GM23338 (cell line): ENCODE measurements at regions not wholly inside any gene's neighbourhood (a gene's known extent, or its start where the extent isn't known, plus 50 kb on each side); places are given as distances from the start of the nearest gene placed in this dataset.

Experiments used
- ATAC-seq: fragments of 200-7000 bp; cut with Tn5 transposase; 3 replicates; pipeline ENCODE4 v1.9.1; 2020
- DNase-seq: peaks from one replicate; pipeline ENCODE4 v3.0.0-alpha.2; 2015; ENCODE audit warnings: low spot score
- H2AFZ ChIP-seq: fragments of 200-600 bp; sonication (generic); 2 replicates; pipeline ENCODE4 v1.8.0; 2016; ENCODE audit warnings: antibody characterized with exemption, mild to moderate bottlenecking, moderate library complexity
- H3F3A ChIP-seq: fragments of 200-600 bp; sonication (generic); replicated peaks from 2 replicates; pipeline ENCODE4 v1.8.0; 2017; ENCODE audit warnings: antibody characterized with exemption, mixed run types, low read depth
- H3K27ac ChIP-seq: fragments of 200-600 bp; sonication (generic); 2 replicates; pipeline ENCODE4 v1.6.1; 2016; ENCODE audit warnings: low read depth
- H3K27me3 ChIP-seq: fragments of 200-600 bp; sonication (generic); 2 replicates; pipeline ENCODE4 v1.8.0; 2016; ENCODE audit warnings: mild to moderate bottlenecking, mixed run types, moderate library complexity; ENCODE audit not compliant: insufficient read depth
- H3K36me3 ChIP-seq: fragments of 200-600 bp; sonication (generic); 2 replicates; pipeline ENCODE4 v1.8.0; 2016; ENCODE audit warnings: mild to moderate bottlenecking; ENCODE audit not compliant: insufficient read depth
- H3K4me1 ChIP-seq: fragments of 200-600 bp; sonication (generic); 2 replicates; pipeline ENCODE4 v1.8.0; 2016; ENCODE audit warnings: mild to moderate bottlenecking, moderate library complexity; ENCODE audit not compliant: insufficient read depth
- H3K4me2 ChIP-seq: fragments of 200-600 bp; sonication (generic); 2 replicates; pipeline ENCODE4 v1.7.1; 2017; ENCODE audit warnings: mixed run types
- H3K4me3 ChIP-seq: fragments of 200-600 bp; sonication (generic); 2 replicates; pipeline ENCODE4 v1.6.1; 2016; ENCODE audit warnings: mixed run types
- H3K79me2 ChIP-seq: fragments of 200-600 bp; sonication (generic); replicated peaks from 2 replicates; pipeline ENCODE4 v1.8.0; 2017; ENCODE audit warnings: mild to moderate bottlenecking; ENCODE audit not compliant: insufficient read depth
- H3K9me2 ChIP-seq: fragments of 200-600 bp; sonication (generic); 2 replicates; pipeline ENCODE4 v1.8.0; 2017; ENCODE audit not compliant: insufficient read depth
- H4K20me1 ChIP-seq: fragments of 200-600 bp; sonication (generic); replicated peaks from 2 replicates; pipeline ENCODE4 v1.8.0; 2017; ENCODE audit warnings: mild to moderate bottlenecking; ENCODE audit not compliant: insufficient read depth
- H3K27ac Mint-ChIP-seq: 2 replicates; pipeline ENCODE4 v1.8.0; 2020; ENCODE audit warnings: inconsistent platforms, mild to moderate bottlenecking, moderate library complexity, mixed read lengths
- H3K27me3 Mint-ChIP-seq: 3 replicates; pipeline ENCODE4 v1.8.0; 2022; ENCODE audit warnings: low read depth, mild to moderate bottlenecking, moderate library complexity, mixed read lengths, inconsistent platforms; ENCODE audit not compliant: insufficient read depth, poor library complexity
- H3K36me3 Mint-ChIP-seq: 3 replicates; pipeline ENCODE4 v1.8.0; 2021; ENCODE audit warnings: low read depth, mild to moderate bottlenecking, inconsistent platforms, moderate library complexity, mixed read lengths
- H3K4me1 Mint-ChIP-seq: 3 replicates; pipeline ENCODE4 v1.8.0; 2020; ENCODE audit warnings: mild to moderate bottlenecking, inconsistent platforms, mixed read lengths
- H3K4me3 Mint-ChIP-seq: 3 replicates; pipeline ENCODE4 v1.8.0; 2021; ENCODE audit warnings: moderate library complexity, mild to moderate bottlenecking, inconsistent platforms, mixed read lengths
- H3K9me3 Mint-ChIP-seq: 3 replicates; pipeline ENCODE4 v1.8.0; 2020; ENCODE audit warnings: moderate library complexity, mild to moderate bottlenecking, inconsistent platforms, mixed read lengths
- CREB1 ChIP-seq: fragments of 250-450 bp; sonication (Bioruptor Pico); IDR thresholded peaks from 2 replicates; pipeline ENCODE4 v1.5.0; 2020; ENCODE audit warnings: low read depth, mild to moderate bottlenecking, moderate library complexity
- EZH2phosphoT487 ChIP-seq: fragments of 200-600 bp; sonication (generic); IDR thresholded peaks from one replicate; pipeline ENCODE4 v1.8.1; 2018; ENCODE audit warnings: antibody characterized with exemption; ENCODE audit not compliant: unreplicated experiment
- JUNB ChIP-seq: IDR thresholded peaks from one replicate; pipeline ENCODE4 v1.6.1; 2016; ENCODE audit warnings: antibody characterized with exemption; ENCODE audit not compliant: unreplicated experiment
- NANOG ChIP-seq: IDR thresholded peaks from 2 replicates; pipeline ENCODE4 v1.6.1; 2016; ENCODE audit warnings: antibody characterized with exemption, borderline replicate concordance
- ZNF114 ChIP-seq: fragments of 250-450 bp; sonication (Bioruptor Pico); IDR thresholded peaks from 2 replicates; pipeline ENCODE4 v1.5.0; 2020; ENCODE audit warnings: mild to moderate bottlenecking, moderate library complexity
- TF ChIP-seq, protein P1 (sequence below): IDR thresholded peaks from 2 replicates; pipeline ENCODE4 v1.6.1; 2016; ENCODE audit warnings: antibody characterized with exemption
- TF ChIP-seq, protein P2 (sequence below): fragments of 250-450 bp; sonication (Bioruptor Pico); IDR thresholded peaks from 2 replicates; pipeline ENCODE4 v1.5.0; 2020; ENCODE audit warnings: mild to moderate bottlenecking, moderate library complexity

DNA sequence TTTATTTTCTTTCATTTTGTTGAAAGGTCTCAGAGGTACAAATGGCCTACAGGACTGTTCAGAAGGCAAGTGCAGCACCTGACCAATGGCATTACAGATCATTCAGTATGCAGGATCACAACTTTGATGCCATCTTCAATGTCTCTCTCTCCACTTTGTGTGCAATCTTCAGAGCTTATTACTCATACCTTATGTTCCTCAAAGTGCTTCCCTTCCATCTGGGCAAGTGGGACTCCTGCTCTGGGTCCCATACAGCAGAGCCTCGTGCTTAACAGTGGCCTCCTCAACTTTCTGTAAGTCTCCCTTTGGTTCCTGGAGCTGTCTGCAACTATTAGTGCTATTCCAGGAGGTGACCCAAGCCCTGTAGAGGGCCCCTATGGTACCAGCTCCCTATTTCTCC, 358.4 kb upstream of the RPS23 start:
- Mint-ChIP-seq H3K27ac (no peak overlapping the region), H3K36me3 (no peaks in the 10 kb centered on the region), H3K4me3 (no peak overlapping the region), H3K9me3 (no peaks in the 10 kb centered on the region), H3K27me3 (no peaks in the 10 kb centered on the region), H3K4me1 (peaks cover 23% of the 10 kb centered on the region; the same call in 2 of the 3 replicates)
- no peak overlapping the region for H3K4me3 ChIP-seq
- DNase-seq: no peak
- H3K27me3 ChIP-seq: no peaks in the 10 kb centered on the region
- no peak overlapping the region for H3K4me2 ChIP-seq
- H3K36me3 ChIP-seq: no peaks in the 10 kb centered on the region
- TF ChIP-seq JUNB: no peak
- no peak for TF ChIP-seq ZNF114 (CRISPR knock-in tag)
- TF ChIP-seq NANOG: no peak
- no peak for TF ChIP-seq EZH2phosphoT487
- TF ChIP-seq, protein P1, sequence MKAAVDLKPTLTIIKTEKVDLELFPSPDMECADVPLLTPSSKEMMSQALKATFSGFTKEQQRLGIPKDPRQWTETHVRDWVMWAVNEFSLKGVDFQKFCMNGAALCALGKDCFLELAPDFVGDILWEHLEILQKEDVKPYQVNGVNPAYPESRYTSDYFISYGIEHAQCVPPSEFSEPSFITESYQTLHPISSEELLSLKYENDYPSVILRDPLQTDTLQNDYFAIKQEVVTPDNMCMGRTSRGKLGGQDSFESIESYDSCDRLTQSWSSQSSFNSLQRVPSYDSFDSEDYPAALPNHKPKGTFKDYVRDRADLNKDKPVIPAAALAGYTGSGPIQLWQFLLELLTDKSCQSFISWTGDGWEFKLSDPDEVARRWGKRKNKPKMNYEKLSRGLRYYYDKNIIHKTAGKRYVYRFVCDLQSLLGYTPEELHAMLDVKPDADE: no peak
- TF ChIP-seq CREB1: no peak
- H4K20me1 ChIP-seq: no peaks in the 10 kb centered on the region
- H3K27ac ChIP-seq: no peak overlapping the region
- ATAC-seq: no peak
- no peaks in the 10 kb centered on the region for H3K79me2 ChIP-seq
- H2AFZ ChIP-seq: no peak overlapping the region
- peaks cover 18% of the 10 kb centered on the region for H3K4me1 ChIP-seq
- H3K9me2 ChIP-seq: no peaks in the 10 kb centered on the region
- H3F3A ChIP-seq: no peaks in the 10 kb centered on the region

DNA sequence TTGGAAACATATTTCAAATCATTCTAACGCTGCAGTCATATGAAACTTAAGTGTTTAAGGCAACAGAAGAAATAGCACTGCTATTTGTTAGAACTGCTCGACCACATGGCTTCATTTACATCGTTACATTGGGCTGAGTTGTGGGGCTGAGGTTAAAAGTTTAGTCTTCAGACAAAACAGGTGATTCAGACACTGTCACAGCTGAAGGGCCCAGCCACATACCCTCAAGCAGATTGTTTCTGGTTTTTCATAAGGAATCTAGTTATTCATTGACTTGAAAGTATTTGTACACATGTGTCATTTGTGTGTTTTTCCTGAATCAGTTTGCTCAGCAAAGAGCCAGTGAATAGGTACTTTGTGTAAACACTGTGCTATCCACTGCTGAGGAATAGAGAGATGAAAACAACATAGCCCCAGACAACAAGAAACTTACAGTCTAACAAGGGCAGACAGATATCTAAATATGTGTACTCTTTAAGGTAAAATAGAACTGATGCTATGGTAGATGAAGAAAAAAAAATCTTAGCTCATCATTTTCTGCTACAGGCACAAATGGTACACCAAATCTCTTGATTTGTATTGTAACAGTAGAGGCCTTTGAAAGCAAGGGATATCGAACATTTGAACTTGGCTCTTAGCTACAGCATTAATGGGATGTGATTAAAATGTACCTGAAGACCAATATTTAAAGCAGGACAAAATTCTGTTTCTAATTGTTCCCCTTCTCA, 357.6 kb upstream of the RPS23 start:
- Histone ChIP-seq H3K4me3 (no peak overlapping the region), H3F3A (no peaks in the 10 kb centered on the region), H3K79me2 (no peaks in the 10 kb centered on the region), H3K9me2 (0 out of 2 replicates have a peak, but pooled peaks cover 3% of the 10 kb centered on the region), H4K20me1 (no peaks in the 10 kb centered on the region), H3K27ac (no peak overlapping the region), H3K4me2 (no peak overlapping the region), H3K36me3 (no peaks in the 10 kb centered on the region), H3K4me1 (peaks cover 18% of the 10 kb centered on the region), H3K27me3 (no peaks in the 10 kb centered on the region), H2AFZ (peak overlapping the region; percentile 33; the same call in 1 of the 2 replicates)
- Mint-ChIP-seq H3K4me3 (no peak overlapping the region), H3K27me3 (no peaks in the 10 kb centered on the region), H3K9me3 (no peaks in the 10 kb centered on the region), H3K36me3 (no peaks in the 10 kb centered on the region), H3K27ac (no peak overlapping the region), H3K4me1 (peaks cover 17% of the 10 kb centered on the region; the same call in 2 of the 3 replicates)
- no peak for DNase-seq
- ATAC-seq: no peak
- TF ChIP-seq, protein P2, sequence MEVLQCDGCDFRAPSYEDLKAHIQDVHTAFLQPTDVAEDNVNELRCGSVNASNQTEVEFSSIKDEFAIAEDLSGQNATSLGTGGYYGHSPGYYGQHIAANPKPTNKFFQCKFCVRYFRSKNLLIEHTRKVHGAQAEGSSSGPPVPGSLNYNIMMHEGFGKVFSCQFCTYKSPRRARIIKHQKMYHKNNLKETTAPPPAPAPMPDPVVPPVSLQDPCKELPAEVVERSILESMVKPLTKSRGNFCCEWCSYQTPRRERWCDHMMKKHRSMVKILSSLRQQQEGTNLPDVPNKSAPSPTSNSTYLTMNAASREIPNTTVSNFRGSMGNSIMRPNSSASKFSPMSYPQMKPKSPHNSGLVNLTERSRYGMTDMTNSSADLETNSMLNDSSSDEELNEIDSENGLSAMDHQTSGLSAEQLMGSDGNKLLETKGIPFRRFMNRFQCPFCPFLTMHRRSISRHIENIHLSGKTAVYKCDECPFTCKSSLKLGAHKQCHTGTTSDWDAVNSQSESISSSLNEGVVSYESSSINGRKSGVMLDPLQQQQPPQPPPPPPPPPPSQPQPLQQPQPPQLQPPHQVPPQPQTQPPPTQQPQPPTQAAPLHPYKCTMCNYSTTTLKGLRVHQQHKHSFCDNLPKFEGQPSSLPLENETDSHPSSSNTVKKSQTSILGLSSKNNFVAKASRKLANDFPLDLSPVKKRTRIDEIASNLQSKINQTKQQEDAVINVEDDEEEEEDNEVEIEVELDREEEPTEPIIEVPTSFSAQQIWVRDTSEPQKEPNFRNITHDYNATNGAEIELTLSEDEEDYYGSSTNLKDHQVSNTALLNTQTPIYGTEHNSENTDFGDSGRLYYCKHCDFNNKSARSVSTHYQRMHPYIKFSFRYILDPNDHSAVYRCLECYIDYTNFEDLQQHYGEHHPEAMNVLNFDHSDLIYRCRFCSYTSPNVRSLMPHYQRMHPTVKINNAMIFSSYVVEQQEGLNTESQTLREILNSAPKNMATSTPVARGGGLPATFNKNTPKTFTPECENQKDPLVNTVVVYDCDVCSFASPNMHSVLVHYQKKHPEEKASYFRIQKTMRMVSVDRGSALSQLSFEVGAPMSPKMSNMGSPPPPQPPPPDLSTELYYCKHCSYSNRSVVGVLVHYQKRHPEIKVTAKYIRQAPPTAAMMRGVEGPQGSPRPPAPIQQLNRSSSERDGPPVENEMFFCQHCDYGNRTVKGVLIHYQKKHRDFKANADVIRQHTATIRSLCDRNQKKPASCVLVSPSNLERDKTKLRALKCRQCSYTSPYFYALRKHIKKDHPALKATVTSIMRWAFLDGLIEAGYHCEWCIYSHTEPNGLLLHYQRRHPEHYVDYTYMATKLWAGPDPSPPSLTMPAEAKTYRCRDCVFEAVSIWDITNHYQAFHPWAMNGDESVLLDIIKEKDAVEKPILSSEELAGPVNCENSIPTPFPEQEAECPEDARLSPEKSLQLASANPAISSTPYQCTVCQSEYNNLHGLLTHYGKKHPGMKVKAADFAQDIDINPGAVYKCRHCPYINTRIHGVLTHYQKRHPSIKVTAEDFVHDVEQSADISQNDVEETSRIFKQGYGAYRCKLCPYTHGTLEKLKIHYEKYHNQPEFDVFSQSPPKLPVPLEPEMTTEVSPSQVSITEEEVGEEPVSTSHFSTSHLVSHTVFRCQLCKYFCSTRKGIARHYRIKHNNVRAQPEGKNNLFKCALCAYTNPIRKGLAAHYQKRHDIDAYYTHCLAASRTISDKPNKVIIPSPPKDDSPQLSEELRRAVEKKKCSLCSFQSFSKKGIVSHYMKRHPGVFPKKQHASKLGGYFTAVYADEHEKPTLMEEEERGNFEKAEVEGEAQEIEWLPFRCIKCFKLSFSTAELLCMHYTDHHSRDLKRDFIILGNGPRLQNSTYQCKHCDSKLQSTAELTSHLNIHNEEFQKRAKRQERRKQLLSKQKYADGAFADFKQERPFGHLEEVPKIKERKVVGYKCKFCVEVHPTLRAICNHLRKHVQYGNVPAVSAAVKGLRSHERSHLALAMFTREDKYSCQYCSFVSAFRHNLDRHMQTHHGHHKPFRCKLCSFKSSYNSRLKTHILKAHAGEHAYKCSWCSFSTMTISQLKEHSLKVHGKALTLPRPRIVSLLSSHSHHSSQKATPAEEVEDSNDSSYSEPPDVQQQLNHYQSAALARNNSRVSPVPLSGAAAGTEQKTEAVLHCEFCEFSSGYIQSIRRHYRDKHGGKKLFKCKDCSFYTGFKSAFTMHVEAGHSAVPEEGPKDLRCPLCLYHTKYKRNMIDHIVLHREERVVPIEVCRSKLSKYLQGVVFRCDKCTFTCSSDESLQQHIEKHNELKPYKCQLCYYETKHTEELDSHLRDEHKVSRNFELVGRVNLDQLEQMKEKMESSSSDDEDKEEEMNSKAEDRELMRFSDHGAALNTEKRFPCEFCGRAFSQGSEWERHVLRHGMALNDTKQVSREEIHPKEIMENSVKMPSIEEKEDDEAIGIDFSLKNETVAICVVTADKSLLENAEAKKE: no peak
